Psoas muscle (tissue), 7 donors: ENCODE measurements at regions not wholly inside any gene's neighbourhood (a gene's known extent, or its start where the extent isn't known, plus 50 kb on each side); places are given as distances from the start of the nearest gene placed in this dataset.
A peak's percentile ranks its signal among the peaks of the same experiment; 100 is the strongest.

Experiments
- ATAC-seq, 4 donors: fragments of 200-7000 bp; cut with Tn5 transposase; one replicate each; pipeline ENCODE4 v1.9.1; 2020; ENCODE audit warnings: moderate library complexity in 3 of 4, mild to moderate bottlenecking in 2 of 4
- DNase-seq, 2 donors: peaks; one replicate each; pipeline ENCODE4 v3.0.0-alpha.2; 2020
- H3K27ac ChIP-seq: fragments of 200-600 bp; one replicate; pipeline ENCODE4 v1.8.0; 2022
- H3K27me3 ChIP-seq, 3 donors: fragments of 200-600 bp in 1 of 3; one replicate each; pipeline versions ENCODE4 v1.6.1 to v1.8.0; 2013 to 2022; ENCODE audit warnings: low read length in 2 of 3, mild to moderate bottlenecking in 2 of 3, moderate library complexity in 1 of 3; ENCODE audit not compliant: insufficient read depth in 3 of 3
- H3K36me3 ChIP-seq, 2 donors: fragments of 200-600 bp in 1 of 2; one replicate each; pipeline versions ENCODE4 v1.6.1 to v1.8.0; 2013 to 2022; ENCODE audit warnings: low read depth in 1 of 2, mild to moderate bottlenecking in 1 of 2, moderate library complexity in 1 of 2; ENCODE audit not compliant: insufficient read depth in 1 of 2
- H3K4me1 ChIP-seq: fragments of 200-600 bp; one replicate; pipeline ENCODE4 v1.8.0; 2022
- H3K4me3 ChIP-seq: fragments of 200-600 bp; one replicate; pipeline ENCODE4 v1.8.0; 2022; ENCODE audit warnings: mild to moderate bottlenecking
- H3K9me3 ChIP-seq: fragments of 200-600 bp; one replicate; pipeline ENCODE4 v1.8.0; 2022
- CTCF ChIP-seq: fragments of 200-600 bp; IDR thresholded peaks from one replicate; pipeline ENCODE4 v1.8.0; 2022; ENCODE audit warnings: antibody characterized with exemption
- WGBS, 3 donors: extraction: QIAGEN DNeasy Blood & Tissue Kit; methylation state at CpG; one replicate each; pipeline versions ENCODE4 v1.1.6 to v1.1.7; 2013; 5-methylcytosine and 5-hydroxymethylcytosine counted together
- intact Hi-C, 2 donors: fragments of 100-400 bp; cut with DNase I; formaldehyde crosslinking; loops; one replicate each; pipeline versions ENCODE4 v1.11.0 to v1.14.2; 2022
- donor health status: healthy with polysubstance abuse.
- donor health status: DM: no; HTN: no; CAD: no; lungs with moderate emphysema.
- donor health status: Bipolar disorder and iron deficiency.
- donor health status: healthy.
- donor health status: DM: yes; HTN: yes; CAD: no.
- donor health status: DM: no; HTN: no; CAD: no.
- donor health status: DM: yes; HTN: yes; CAD: no.

- 94 to 96% (median 94%) methylated on average over 11 of the region's 11 CpGs for WGBS, 3 donors
- Histone ChIP-seq H3K27ac (no peak overlapping the region), H3K27me3 (no peaks in the 10 kb centered on the region), H3K4me3 (no peak overlapping the region), H3K36me3 (no peaks in the 10 kb centered on the region), H3K9me3 (peaks cover 4% of the 10 kb centered on the region), H3K4me1 (no peaks in the 10 kb centered on the region)
- ATAC-seq (no peak), DNase-seq (no peak)
- TF ChIP-seq CTCF, result no peak
- intact Hi-C loops, result loop anchor here in 1 of 2 donors (2.0 kb wide), 1 partner anchor 62 kb away; no protein-coding TSS in a partner anchor
These were observed 500.6 kb upstream of the MCTP2 start for GRCh38 chr15:93730724-93731123.

GRCh38 chr15:93722165-93722564 is 509.2 kb upstream of the MCTP2 start:
- Histone ChIP-seq H3K27me3 (no peaks in the 10 kb centered on the region), H3K9me3 (no peaks in the 10 kb centered on the region), H3K4me1 (no peaks in the 10 kb centered on the region), H3K27ac (no peak overlapping the region), H3K36me3 (no peaks in the 10 kb centered on the region), H3K4me3 (no peak overlapping the region)
- DNase-seq (no peak), ATAC-seq (no peak)
- intact Hi-C loops, result no loop called here
- TF ChIP-seq CTCF, result no peak

GRCh38 chr15:93720607-93721006 is 510.8 kb upstream of the MCTP2 start:
- H3K4me3 ChIP-seq, result no peak overlapping the region
- no peak overlapping the region for H3K27ac ChIP-seq
- H3K27me3 ChIP-seq, result no peaks in the 10 kb centered on the region
- ATAC-seq (no peak), DNase-seq (no peak)
- no peaks in the 10 kb centered on the region for H3K4me1 ChIP-seq
- no peak for TF ChIP-seq CTCF
- no peaks in the 10 kb centered on the region for H3K9me3 ChIP-seq
- intact Hi-C loops, result no loop called here
- no peaks in the 10 kb centered on the region for H3K36me3 ChIP-seq
- WGBS, 3 donors, result 74 to 81% (median 75%) methylated on average over 3 of the region's 3 CpGs

DNA sequence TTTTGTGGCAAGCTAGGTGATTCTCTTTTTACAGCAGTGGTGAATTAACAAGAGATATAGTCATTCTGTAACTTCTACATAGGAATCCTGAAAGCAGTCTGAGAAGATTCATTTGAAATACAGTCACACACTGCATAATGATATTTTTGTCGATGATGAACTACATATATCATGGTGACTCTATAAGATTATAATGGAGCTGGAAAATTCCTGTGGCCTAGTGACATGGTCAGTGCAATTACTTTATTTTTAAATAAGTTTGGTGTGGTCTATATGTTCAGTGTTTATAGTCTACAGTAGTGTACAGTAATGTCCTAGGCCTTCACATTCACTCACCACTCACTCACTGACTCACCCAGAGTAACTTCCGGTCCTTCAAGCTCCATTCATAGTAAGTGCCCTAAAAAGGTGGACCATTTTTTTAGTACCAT is 511.4 kb upstream of the MCTP2 start:
- H3K4me3 ChIP-seq, result no peak overlapping the region
- ATAC-seq (no peak), DNase-seq (no peak)
- H3K36me3 ChIP-seq, result no peaks in the 10 kb centered on the region
- no peaks in the 10 kb centered on the region for H3K4me1 ChIP-seq
- no peak for TF ChIP-seq CTCF
- H3K27me3 ChIP-seq, result no peaks in the 10 kb centered on the region
- intact Hi-C loops, result no loop called here
- H3K9me3 ChIP-seq, result no peaks in the 10 kb centered on the region
- H3K27ac ChIP-seq, result no peak overlapping the region
- WGBS, 3 donors, result 95 to 98% (median 97%) methylated on average over 2 of the region's 2 CpGs

- Histone ChIP-seq H3K27ac (no peak overlapping the region), H3K36me3 (no peaks in the 10 kb centered on the region), H3K9me3 (no peaks in the 10 kb centered on the region), H3K27me3 (no peaks in the 10 kb centered on the region), H3K4me1 (no peaks in the 10 kb centered on the region), H3K4me3 (no peak overlapping the region)
- ATAC-seq, result peak in 2 of 4 donors; percentile 30 to 35
- TF ChIP-seq CTCF, result no peak
- 32 to 44% (median 43%) methylated on average over 5 of the region's 5 CpGs for WGBS, 3 donors
- intact Hi-C loops, result no loop called here
- DNase-seq, result no peak
These were observed 514.6 kb upstream of the MCTP2 start for GRCh38 chr15:93716615-93717231.
